HEK293 (cell line): ENCODE measurements at regions not wholly inside any gene's neighbourhood (a gene's known extent, or its start where the extent isn't known, plus 50 kb on each side); places are given as distances from the start of the nearest gene placed in this dataset.

Experiments
- KLF9 ChIP-seq: fragments of 450-650 bp; formaldehyde crosslinking; IDR thresholded peaks from 2 replicates; pipeline ENCODE4 v1.5.1; 2016; ENCODE audit warnings: missing biosample characterization, missing genetic modification characterization, low read depth
- ZBTB48 ChIP-seq: fragments of 450-650 bp; formaldehyde crosslinking; IDR thresholded peaks from 2 replicates; pipeline ENCODE4 v1.5.1; 2016; ENCODE audit warnings: missing biosample characterization, missing genetic modification characterization
- ZNF416 ChIP-seq: fragments of 450-650 bp; formaldehyde crosslinking; IDR thresholded peaks from 2 replicates; pipeline ENCODE4 v1.5.1; 2016; ENCODE audit warnings: missing biosample characterization, missing genetic modification characterization
- ZNF521 ChIP-seq: fragments of 450-650 bp; formaldehyde crosslinking; IDR thresholded peaks from 2 replicates; pipeline ENCODE4 v1.5.1; 2017; ENCODE audit warnings: missing biosample characterization, mild to moderate bottlenecking, missing genetic modification characterization
- ZNF670 ChIP-seq: fragments of 450-650 bp; formaldehyde crosslinking; IDR thresholded peaks from 2 replicates; pipeline ENCODE4 v1.5.1; 2016; ENCODE audit warnings: missing biosample characterization, missing genetic modification characterization, low read depth
- ZNF677 ChIP-seq: fragments of 450-650 bp; IDR thresholded peaks from 2 replicates; pipeline ENCODE4 v1.5.0; 2018; ENCODE audit warnings: missing biosample characterization, mild to moderate bottlenecking, missing genetic modification characterization, moderate library complexity
- ZNF747 ChIP-seq: fragments of 450-650 bp; formaldehyde crosslinking; IDR thresholded peaks from 2 replicates; pipeline ENCODE4 v1.5.1; 2016; ENCODE audit warnings: missing biosample characterization, missing genetic modification characterization
- TF ChIP-seq, protein P1 (sequence below): fragments of 450-650 bp; formaldehyde crosslinking; IDR thresholded peaks from 2 replicates; pipeline ENCODE4 v1.5.1; 2016; ENCODE audit warnings: missing biosample characterization, missing genetic modification characterization
- TF ChIP-seq, protein P2 (sequence below): fragments of 450-650 bp; formaldehyde crosslinking; IDR thresholded peaks from 2 replicates; pipeline ENCODE4 v1.5.1; 2016; ENCODE audit warnings: missing biosample characterization, missing genetic modification characterization, low read depth

DNA sequence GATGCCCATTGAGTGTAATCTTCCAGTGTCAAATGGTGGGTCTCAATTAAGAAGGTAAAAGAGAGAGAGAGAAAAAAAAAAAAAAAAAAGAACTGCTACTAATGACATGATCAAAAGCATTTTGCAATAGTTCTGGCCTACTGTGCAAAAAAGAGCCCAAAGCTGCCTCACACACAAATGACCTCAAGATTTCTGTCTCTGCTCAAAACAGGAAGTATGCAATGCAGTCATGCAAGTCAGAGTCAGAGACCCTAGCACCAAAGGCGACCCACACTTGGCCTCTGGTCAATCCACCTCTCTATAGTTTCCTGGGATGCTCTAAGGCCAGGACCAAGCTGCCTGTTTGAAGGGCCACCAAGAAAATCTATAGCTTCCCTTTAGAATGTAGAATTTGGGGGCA lies 323.5 kb downstream of the VPS13C start:
- TF ChIP-seq ZNF677 (tag by site-specific recombination): no peak
- TF ChIP-seq ZNF670: no peak
- TF ChIP-seq, protein P1, sequence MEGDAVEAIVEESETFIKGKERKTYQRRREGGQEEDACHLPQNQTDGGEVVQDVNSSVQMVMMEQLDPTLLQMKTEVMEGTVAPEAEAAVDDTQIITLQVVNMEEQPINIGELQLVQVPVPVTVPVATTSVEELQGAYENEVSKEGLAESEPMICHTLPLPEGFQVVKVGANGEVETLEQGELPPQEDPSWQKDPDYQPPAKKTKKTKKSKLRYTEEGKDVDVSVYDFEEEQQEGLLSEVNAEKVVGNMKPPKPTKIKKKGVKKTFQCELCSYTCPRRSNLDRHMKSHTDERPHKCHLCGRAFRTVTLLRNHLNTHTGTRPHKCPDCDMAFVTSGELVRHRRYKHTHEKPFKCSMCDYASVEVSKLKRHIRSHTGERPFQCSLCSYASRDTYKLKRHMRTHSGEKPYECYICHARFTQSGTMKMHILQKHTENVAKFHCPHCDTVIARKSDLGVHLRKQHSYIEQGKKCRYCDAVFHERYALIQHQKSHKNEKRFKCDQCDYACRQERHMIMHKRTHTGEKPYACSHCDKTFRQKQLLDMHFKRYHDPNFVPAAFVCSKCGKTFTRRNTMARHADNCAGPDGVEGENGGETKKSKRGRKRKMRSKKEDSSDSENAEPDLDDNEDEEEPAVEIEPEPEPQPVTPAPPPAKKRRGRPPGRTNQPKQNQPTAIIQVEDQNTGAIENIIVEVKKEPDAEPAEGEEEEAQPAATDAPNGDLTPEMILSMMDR (tag by site-specific recombination): no peak
- TF ChIP-seq ZNF521 (tag by site-specific recombination): no peak
- no peak for TF ChIP-seq ZNF747 (tag by site-specific recombination)
- TF ChIP-seq ZNF416 (tag by site-specific recombination): no peak
- no peak for TF ChIP-seq ZBTB48 (tag by site-specific recombination)
- TF ChIP-seq, protein P2, sequence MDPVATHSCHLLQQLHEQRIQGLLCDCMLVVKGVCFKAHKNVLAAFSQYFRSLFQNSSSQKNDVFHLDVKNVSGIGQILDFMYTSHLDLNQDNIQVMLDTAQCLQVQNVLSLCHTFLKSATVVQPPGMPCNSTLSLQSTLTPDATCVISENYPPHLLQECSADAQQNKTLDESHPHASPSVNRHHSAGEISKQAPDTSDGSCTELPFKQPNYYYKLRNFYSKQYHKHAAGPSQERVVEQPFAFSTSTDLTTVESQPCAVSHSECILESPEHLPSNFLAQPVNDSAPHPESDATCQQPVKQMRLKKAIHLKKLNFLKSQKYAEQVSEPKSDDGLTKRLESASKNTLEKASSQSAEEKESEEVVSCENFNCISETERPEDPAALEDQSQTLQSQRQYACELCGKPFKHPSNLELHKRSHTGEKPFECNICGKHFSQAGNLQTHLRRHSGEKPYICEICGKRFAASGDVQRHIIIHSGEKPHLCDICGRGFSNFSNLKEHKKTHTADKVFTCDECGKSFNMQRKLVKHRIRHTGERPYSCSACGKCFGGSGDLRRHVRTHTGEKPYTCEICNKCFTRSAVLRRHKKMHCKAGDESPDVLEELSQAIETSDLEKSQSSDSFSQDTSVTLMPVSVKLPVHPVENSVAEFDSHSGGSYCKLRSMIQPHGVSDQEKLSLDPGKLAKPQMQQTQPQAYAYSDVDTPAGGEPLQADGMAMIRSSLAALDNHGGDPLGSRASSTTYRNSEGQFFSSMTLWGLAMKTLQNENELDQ (tag by site-specific recombination): no peak
- no peak for TF ChIP-seq KLF9 (tag by site-specific recombination)
